ENCODE measurements at regions not wholly inside any gene's neighbourhood (a gene's known extent, or its start where the extent isn't known, plus 50 kb on each side); places are given as distances from the start of the nearest gene placed in this dataset.

- DNase-seq (ENCODE audit: insufficient read length, low spot score) (no peak), FAIRE-seq (no peak)
- TF ChIP-seq, protein P1, sequence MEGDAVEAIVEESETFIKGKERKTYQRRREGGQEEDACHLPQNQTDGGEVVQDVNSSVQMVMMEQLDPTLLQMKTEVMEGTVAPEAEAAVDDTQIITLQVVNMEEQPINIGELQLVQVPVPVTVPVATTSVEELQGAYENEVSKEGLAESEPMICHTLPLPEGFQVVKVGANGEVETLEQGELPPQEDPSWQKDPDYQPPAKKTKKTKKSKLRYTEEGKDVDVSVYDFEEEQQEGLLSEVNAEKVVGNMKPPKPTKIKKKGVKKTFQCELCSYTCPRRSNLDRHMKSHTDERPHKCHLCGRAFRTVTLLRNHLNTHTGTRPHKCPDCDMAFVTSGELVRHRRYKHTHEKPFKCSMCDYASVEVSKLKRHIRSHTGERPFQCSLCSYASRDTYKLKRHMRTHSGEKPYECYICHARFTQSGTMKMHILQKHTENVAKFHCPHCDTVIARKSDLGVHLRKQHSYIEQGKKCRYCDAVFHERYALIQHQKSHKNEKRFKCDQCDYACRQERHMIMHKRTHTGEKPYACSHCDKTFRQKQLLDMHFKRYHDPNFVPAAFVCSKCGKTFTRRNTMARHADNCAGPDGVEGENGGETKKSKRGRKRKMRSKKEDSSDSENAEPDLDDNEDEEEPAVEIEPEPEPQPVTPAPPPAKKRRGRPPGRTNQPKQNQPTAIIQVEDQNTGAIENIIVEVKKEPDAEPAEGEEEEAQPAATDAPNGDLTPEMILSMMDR (IDR thresholded peaks at IDR 0.05; ENCODE audit: insufficient read depth, missing control alignments), result no peak
Observed at GRCh38 chr10:105969884-105970377, 1194.6 kb downstream of the SORCS1 start.

DNA sequence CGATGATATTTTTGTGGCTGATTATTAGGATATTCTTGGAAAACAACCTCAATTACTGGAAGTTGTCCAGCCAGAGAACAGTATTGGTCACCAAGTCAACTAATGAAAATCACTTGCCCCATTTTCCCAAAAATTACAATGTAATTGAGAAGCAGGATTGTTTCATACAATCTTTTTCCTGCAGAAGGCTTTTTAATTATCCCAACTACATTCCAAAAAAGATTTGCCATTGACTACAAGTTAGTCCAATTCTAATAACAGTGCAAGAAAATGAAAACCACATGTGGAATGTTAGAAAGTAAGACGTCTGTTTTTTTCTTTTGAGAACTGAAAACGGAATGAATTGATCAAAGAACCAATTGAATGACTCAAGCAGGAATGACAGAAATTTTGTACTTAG, 1195.8 kb downstream of the SORCS1 start:
- TF ChIP-seq, protein P1 (IDR thresholded peaks at IDR 0.05; ENCODE audit: insufficient read depth, missing control alignments), result no peak
- DNase-seq (ENCODE audit: insufficient read length, low spot score), result no peak
- no peak for FAIRE-seq

DNA sequence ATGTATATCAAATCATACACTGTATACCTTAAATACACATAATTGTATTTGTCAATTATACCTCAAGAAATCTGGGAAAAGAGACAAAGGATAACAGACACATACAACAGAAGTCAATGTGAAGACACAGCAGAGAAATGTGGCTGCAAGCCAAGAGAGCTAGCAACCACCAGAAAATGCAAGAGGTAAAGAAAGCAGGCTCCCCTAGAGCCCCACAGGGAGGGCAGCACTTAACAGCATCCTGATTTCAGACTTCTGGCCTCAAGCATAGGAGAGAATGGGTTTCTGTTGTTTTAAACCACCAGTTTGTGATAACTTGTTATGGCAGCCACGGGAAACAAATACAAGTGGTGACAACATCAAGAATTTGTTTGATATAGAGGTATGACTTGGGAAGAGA, 1197.2 kb downstream of the SORCS1 start:
- no peak for DNase-seq (ENCODE audit: insufficient read length, low spot score)
- FAIRE-seq, result no peak
- TF ChIP-seq, protein P1 (IDR thresholded peaks at IDR 0.05; ENCODE audit: insufficient read depth, missing control alignments), result no peak

DNA sequence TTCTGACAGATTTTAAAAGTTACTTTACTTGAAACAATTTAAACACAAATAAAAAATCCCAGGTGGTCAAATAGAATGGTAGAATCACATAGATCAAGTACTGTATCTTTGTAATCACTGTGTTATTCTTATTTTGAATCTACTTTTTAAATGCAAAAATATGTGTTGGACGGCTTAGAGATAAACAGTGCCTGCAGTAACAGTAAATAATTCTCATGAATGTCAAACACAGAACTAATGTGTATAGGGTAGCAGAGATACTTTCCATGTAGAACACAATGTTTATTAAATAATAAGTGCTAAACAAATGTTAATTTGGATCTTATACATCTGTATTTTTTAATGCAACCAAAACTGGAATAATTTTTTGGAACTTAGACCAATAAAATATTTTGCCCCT, 1199.4 kb downstream of the SORCS1 start:
- TF ChIP-seq, protein P1 (IDR thresholded peaks at IDR 0.05; ENCODE audit: insufficient read depth, missing control alignments), result no peak
- FAIRE-seq, result no peak
- no peak for DNase-seq (ENCODE audit: insufficient read length, low spot score)

GRCh38 chr10:105964009-105964408, 1200.5 kb downstream of the SORCS1 start:
- TF ChIP-seq, protein P1 (IDR thresholded peaks at IDR 0.05; ENCODE audit: insufficient read depth, missing control alignments), result no peak
- no peak for DNase-seq (ENCODE audit: insufficient read length, low spot score)
- FAIRE-seq, result no peak

DNA sequence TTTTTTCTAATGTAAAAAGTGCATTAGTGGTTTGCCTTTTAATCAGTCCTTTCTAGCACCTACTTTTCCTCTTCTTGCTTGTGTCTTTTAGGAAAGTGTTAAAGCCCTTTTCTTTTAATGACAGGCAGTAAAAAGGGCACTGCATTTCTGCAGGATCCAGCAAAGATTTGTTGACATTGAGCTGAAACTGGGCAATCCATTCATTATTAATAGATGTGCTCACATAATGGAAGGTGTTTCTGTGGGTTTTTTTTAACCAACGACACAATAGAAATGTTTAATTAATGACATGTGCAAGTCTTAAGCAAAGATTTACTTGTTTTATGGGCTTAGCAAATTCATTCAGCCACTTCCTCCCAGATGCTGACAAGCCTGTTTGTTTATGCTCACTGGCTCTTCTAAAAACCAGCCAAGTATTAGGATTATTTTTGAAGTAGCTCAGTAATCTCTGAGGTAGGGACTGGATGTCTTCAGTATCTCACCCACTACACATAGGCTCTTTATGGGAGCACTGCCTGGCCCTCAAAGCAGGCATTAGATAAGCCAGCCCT, 1201.1 kb downstream of the SORCS1 start:
- TF ChIP-seq, protein P1 (IDR thresholded peaks at IDR 0.05; ENCODE audit: insufficient read depth, missing control alignments), result no peak
- FAIRE-seq, result no peak
- DNase-seq (ENCODE audit: insufficient read length, low spot score), result no peak

DNA sequence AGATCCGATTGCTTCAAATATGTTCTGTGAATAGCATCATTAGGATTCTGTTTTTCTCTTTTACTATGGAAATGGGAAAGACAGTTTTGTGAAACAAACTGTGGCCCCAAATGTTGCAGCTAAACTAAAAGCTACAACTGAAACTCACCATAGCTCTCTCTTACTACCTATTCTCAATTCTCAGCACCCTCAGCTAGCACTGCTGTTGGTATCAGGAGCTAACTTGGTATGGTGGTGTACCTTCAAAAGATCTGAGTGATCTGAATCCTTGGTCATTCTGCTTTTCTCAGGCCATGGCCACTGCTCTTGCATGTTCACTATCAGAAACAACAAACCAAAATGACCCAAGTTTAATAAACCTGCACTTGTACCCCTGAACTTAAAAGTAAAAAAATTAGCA, 1208.0 kb downstream of the SORCS1 start:
- FAIRE-seq, result no peak
- TF ChIP-seq, protein P1 (IDR thresholded peaks at IDR 0.05; ENCODE audit: insufficient read depth, missing control alignments), result no peak
- no peak for DNase-seq (ENCODE audit: insufficient read length, low spot score)
